Neural progenitor cell (in vitro differentiated cells): ENCODE measurements at regions not wholly inside any gene's neighbourhood (a gene's known extent, or its start where the extent isn't known, plus 50 kb on each side); places are given as distances from the start of the nearest gene placed in this dataset.
A peak's percentile ranks its signal among the peaks of the same experiment; 100 is the strongest.

Experiments used
- DNase-seq: peaks from one replicate; pipeline ENCODE4 v3.0.0-alpha.2; 2016; ENCODE audit warnings: low spot score
- H2AFZ ChIP-seq: fragments of 200-600 bp; sonication (generic); replicated peaks from 2 replicates; pipeline ENCODE4 v1.6.1; 2016; ENCODE audit warnings: antibody characterized with exemption
- H3F3A ChIP-seq: fragments of 200-600 bp; sonication (generic); 2 replicates; pipeline ENCODE4 v1.6.1; 2016; ENCODE audit warnings: antibody characterized with exemption, low read depth
- H3K27ac ChIP-seq: fragments of 200-600 bp; sonication (generic); 2 replicates; pipeline ENCODE4 v1.5.1; 2016; ENCODE audit warnings: mild to moderate bottlenecking
- H3K27me3 ChIP-seq: fragments of 200-600 bp; sonication (generic); 2 replicates; pipeline ENCODE4 v1.6.1; 2016; ENCODE audit warnings: mild to moderate bottlenecking, moderate library complexity
- H3K36me3 ChIP-seq: fragments of 200-600 bp; sonication (generic); 2 replicates; pipeline ENCODE4 v1.5.1; 2016
- H3K4me1 ChIP-seq: fragments of 200-600 bp; sonication (generic); 2 replicates; pipeline ENCODE4 v1.6.1; 2016; ENCODE audit warnings: mixed run types
- H3K4me2 ChIP-seq: fragments of 200-600 bp; sonication (generic); 2 replicates; pipeline ENCODE4 v1.6.1; 2016
- H3K4me3 ChIP-seq: fragments of 200-600 bp; sonication (generic); 2 replicates; pipeline ENCODE4 v1.5.1; 2016
- H3K79me2 ChIP-seq: fragments of 200-600 bp; sonication (generic); 2 replicates; pipeline ENCODE4 v1.6.1; 2016; ENCODE audit warnings: low read depth
- H3K9ac ChIP-seq: fragments of 200-600 bp; sonication (generic); 2 replicates; pipeline ENCODE4 v1.6.1; 2016
- H3K9me3 ChIP-seq: fragments of 200-600 bp; sonication (generic); 2 replicates; pipeline ENCODE4 v1.5.1; 2016; ENCODE audit warnings: low read depth
- H4K20me1 ChIP-seq: fragments of 200-600 bp; sonication (generic); 2 replicates; pipeline ENCODE4 v1.6.1; 2016; ENCODE audit warnings: low read depth
- H3K27ac Mint-ChIP-seq: 3 replicates; pipeline ENCODE4 v1.8.0; 2021; ENCODE audit warnings: mixed read lengths
- H3K27me3 Mint-ChIP-seq: 2 replicates; pipeline ENCODE4 v1.8.0; 2022; ENCODE audit warnings: low read depth, mild to moderate bottlenecking, inconsistent platforms, moderate library complexity, mixed read lengths; ENCODE audit not compliant: insufficient read depth
- H3K36me3 Mint-ChIP-seq: 3 replicates; pipeline ENCODE4 v1.8.0; 2021; ENCODE audit warnings: mixed read lengths
- H3K4me1 Mint-ChIP-seq: 3 replicates; pipeline ENCODE4 v1.8.0; 2021; ENCODE audit warnings: mixed read lengths
- H3K4me3 Mint-ChIP-seq: 3 replicates; pipeline ENCODE4 v1.8.0; 2021; ENCODE audit warnings: mild to moderate bottlenecking, moderate library complexity, mixed read lengths
- H3K9me3 Mint-ChIP-seq: 3 replicates; pipeline ENCODE4 v1.8.0; 2020; ENCODE audit warnings: mixed read lengths
- EZH2 ChIP-seq: fragments of 200-600 bp; sonication (generic); IDR thresholded peaks from 2 replicates; pipeline ENCODE4 v1.6.1; 2017; ENCODE audit warnings: antibody characterized with exemption, mild to moderate bottlenecking, moderate library complexity
- EZH2phosphoT487 ChIP-seq: fragments of 200-600 bp; sonication (generic); IDR thresholded peaks from 2 replicates; pipeline ENCODE4 v1.6.1; 2017; ENCODE audit warnings: antibody characterized with exemption
- TF ChIP-seq, protein P1 (sequence below): fragments of 200-600 bp; sonication (generic); IDR thresholded peaks from 2 replicates; pipeline ENCODE4 v1.5.1; 2017; ENCODE audit warnings: antibody characterized with exemption, mild to moderate bottlenecking

DNA sequence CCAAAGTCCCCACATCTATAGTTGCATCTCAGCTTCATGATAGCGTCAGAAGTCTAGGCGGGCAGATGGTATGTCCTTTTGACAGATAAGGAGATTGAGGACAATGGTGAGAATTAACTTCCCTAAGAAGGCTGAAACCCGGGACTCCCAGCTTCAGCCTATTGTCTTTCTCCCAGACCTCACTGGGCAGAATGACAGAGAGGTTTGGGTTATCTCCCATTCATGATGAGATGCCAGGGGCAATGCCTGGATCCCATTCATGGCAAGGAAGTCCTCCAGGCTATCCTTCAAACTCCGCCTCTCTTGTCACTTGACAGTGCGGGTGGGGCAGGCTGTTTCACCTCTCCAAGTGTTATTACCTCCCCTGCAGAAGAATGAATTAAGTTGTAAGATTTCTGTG, 100.3 kb downstream of the IRX5 start:
- Histone ChIP-seq H3K4me1 (no peaks in the 10 kb centered on the region), H3K27ac (no peak overlapping the region), H3K36me3 (no peaks in the 10 kb centered on the region), H3K9me3 (no peaks in the 10 kb centered on the region), H3F3A (no peaks in the 10 kb centered on the region), H3K9ac (no peak overlapping the region), H3K27me3 (no peaks in the 10 kb centered on the region), H4K20me1 (no peaks in the 10 kb centered on the region), H3K79me2 (no peaks in the 10 kb centered on the region), H2AFZ (no peak overlapping the region), H3K4me2 (no peak overlapping the region), H3K4me3 (no peak overlapping the region)
- Mint-ChIP-seq H3K36me3 (no peaks in the 10 kb centered on the region), H3K27me3 (peaks cover 2% of the 10 kb centered on the region), H3K4me3 (no peak overlapping the region), H3K9me3 (peaks cover 16% of the 10 kb centered on the region), H3K27ac (no peak overlapping the region), H3K4me1 (peaks cover 3% of the 10 kb centered on the region)
- DNase-seq: peak; percentile 19
- no peak for TF ChIP-seq EZH2phosphoT487
- no peak for TF ChIP-seq EZH2
- TF ChIP-seq, protein P1, sequence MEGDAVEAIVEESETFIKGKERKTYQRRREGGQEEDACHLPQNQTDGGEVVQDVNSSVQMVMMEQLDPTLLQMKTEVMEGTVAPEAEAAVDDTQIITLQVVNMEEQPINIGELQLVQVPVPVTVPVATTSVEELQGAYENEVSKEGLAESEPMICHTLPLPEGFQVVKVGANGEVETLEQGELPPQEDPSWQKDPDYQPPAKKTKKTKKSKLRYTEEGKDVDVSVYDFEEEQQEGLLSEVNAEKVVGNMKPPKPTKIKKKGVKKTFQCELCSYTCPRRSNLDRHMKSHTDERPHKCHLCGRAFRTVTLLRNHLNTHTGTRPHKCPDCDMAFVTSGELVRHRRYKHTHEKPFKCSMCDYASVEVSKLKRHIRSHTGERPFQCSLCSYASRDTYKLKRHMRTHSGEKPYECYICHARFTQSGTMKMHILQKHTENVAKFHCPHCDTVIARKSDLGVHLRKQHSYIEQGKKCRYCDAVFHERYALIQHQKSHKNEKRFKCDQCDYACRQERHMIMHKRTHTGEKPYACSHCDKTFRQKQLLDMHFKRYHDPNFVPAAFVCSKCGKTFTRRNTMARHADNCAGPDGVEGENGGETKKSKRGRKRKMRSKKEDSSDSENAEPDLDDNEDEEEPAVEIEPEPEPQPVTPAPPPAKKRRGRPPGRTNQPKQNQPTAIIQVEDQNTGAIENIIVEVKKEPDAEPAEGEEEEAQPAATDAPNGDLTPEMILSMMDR: no peak

GRCh38 chr16:55031481-55031880, 100.8 kb downstream of the IRX5 start:
- H3K27me3 ChIP-seq: no peaks in the 10 kb centered on the region
- H3K9me3 ChIP-seq: no peaks in the 10 kb centered on the region
- DNase-seq: no peak
- no peaks in the 10 kb centered on the region for H3K4me1 ChIP-seq
- no peaks in the 10 kb centered on the region for H3K79me2 ChIP-seq
- peaks cover 3% of the 10 kb centered on the region for H3K4me1 Mint-ChIP-seq
- H3K9me3 Mint-ChIP-seq: peaks cover 12% of the 10 kb centered on the region
- H3F3A ChIP-seq: no peaks in the 10 kb centered on the region
- TF ChIP-seq EZH2 (no peak), EZH2phosphoT487 (no peak)
- TF ChIP-seq, protein P1: no peak
- H3K4me2 ChIP-seq: no peak overlapping the region
- no peak overlapping the region for H3K4me3 ChIP-seq
- no peak overlapping the region for H3K4me3 Mint-ChIP-seq
- H3K27ac ChIP-seq: no peak overlapping the region
- no peaks in the 10 kb centered on the region for H3K36me3 ChIP-seq
- H3K9ac ChIP-seq: no peak overlapping the region
- H3K27ac Mint-ChIP-seq: no peak overlapping the region
- H4K20me1 ChIP-seq: no peaks in the 10 kb centered on the region
- H3K36me3 Mint-ChIP-seq: no peaks in the 10 kb centered on the region
- H2AFZ ChIP-seq: no peak overlapping the region
- peaks cover 2% of the 10 kb centered on the region for H3K27me3 Mint-ChIP-seq

DNA sequence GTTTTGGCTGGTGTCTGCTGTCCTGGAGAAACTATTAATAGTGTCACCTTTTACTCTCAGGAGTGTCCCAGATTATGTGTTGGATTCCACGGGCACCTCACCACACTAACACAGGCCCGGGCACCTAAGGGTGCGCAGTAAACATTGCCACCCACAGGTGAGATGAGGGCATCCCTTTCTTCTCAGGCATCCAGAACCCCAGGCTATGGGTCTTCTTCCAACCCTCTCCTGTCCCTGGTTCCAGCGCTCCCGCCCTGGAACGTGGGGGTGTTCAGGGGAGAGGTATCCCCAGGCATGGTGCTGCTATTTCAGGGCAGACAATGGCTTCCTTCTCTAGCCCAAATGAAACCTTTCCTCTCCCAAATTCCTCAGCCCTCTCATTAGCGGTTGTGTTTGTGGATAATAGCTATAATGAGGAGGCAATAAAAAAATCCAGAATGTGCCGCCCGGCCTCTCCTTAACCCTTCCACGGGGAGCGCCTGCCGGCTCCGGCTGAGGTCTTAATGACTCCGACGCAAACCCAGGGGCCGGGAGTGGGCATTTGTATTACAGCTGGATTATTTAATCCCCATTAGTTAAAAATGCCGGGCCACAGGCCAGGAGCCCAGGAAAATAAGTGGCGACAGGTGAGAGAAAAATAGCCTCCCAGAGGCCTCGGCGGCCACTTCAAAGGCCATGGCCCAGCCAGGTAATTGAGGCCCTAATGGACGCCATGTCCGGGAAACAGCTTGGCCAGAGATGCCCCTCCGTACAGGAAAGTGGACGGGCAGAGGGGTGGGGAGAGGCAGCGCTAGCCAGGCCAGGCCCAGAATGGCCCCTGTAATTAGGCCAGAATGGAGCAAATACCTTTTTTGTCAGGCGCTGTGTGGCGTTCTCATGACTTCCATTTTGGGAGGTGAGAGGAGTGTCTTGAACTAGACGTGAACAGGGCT, 102.8 kb downstream of the IRX5 start:
- Histone ChIP-seq H3K4me2 (no peak overlapping the region), H4K20me1 (no peaks in the 10 kb centered on the region), H3K4me1 (no peaks in the 10 kb centered on the region), H2AFZ (no peak overlapping the region), H3K9me3 (no peaks in the 10 kb centered on the region), H3F3A (no peaks in the 10 kb centered on the region), H3K9ac (no peak overlapping the region), H3K27ac (no peak overlapping the region), H3K4me3 (no peak overlapping the region), H3K27me3 (no peaks in the 10 kb centered on the region), H3K79me2 (no peaks in the 10 kb centered on the region), H3K36me3 (no peaks in the 10 kb centered on the region)
- DNase-seq: no peak
- Mint-ChIP-seq H3K4me3 (no peak overlapping the region), H3K4me1 (peaks cover 6% of the 10 kb centered on the region), H3K36me3 (no peaks in the 10 kb centered on the region), H3K27me3 (peaks cover 5% of the 10 kb centered on the region), H3K9me3 (peaks cover 8% of the 10 kb centered on the region), H3K27ac (peak overlapping the region; percentile 5)
- no peak for TF ChIP-seq EZH2
- TF ChIP-seq EZH2phosphoT487: no peak
- TF ChIP-seq, protein P1: no peak
